ENCODE measurements at regions not wholly inside any gene's neighbourhood (a gene's known extent, or its start where the extent isn't known, plus 50 kb on each side); places are given as distances from the start of the nearest gene placed in this dataset.

DNA sequence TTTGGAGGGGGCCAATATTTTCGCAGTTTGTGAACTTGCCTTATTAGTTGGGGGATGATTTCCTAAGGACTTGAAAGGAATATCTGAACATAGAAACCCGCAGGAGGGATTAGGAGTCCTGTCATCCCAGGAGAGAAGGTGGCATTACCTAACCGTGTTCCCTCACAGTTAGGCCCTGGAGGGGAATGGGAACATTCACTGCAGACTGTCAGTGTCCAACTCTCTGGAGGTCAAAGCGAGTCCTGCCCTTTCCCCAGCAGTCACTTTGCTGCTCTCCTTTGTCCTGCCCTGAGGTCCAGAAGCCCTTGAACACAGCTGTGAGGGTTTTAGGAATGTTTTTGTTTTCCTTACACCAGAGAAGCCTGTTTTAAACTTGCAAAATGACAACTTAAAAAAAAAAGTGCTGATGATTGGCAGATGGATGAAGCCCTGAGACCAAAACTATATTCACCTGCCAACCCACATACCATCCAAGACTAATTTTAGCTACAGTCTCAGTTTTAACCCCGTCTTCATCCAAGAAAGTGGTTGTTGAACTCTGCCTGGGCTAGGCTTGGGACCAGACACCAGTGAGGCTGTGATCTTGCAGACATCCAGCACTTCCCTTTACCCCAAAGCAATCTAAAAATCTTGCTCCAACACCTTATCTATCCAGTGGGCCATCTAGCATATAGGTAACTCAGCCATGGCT is 90.5 kb upstream of the MEX3C start:
- Mint-ChIP-seq H3K36me3 (ENCODE audit: low read depth) (no peaks in the 10 kb centered on the region), H3K4me3 (no peak overlapping the region), H3K27me3 (ENCODE audit: low read depth) (no peaks in the 10 kb centered on the region), H3K9me3 (peaks cover 15% of the 10 kb centered on the region), H3K27ac (no peak overlapping the region), H3K4me1 (ENCODE audit: low read depth) (no peaks in the 10 kb centered on the region)

DNA sequence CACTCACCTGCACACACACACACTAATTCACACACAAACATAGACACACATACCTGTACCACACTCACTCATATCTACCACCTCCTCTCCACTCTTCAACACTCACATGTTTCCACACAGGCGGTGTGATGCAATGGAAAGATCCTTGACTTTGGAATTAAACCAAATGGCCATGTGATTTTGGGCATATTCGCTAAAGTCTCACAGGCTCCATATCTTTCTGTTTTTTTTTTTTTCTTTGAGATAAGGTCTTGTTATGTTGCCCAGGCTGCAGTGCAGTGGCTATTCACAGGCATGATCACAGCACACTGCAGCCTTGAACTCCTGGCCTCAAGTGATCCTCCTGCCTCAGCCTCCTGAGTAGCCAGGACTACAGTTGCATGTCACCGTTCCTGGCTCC is 91.1 kb upstream of the MEX3C start:
- H3K9me3 Mint-ChIP-seq: peaks cover 15% of the 10 kb centered on the region
- H3K27me3 Mint-ChIP-seq (ENCODE audit: low read depth): no peaks in the 10 kb centered on the region
- no peak overlapping the region for H3K27ac Mint-ChIP-seq
- H3K4me1 Mint-ChIP-seq (ENCODE audit: low read depth): no peaks in the 10 kb centered on the region
- H3K36me3 Mint-ChIP-seq (ENCODE audit: low read depth): no peaks in the 10 kb centered on the region
- no peak overlapping the region for H3K4me3 Mint-ChIP-seq

DNA sequence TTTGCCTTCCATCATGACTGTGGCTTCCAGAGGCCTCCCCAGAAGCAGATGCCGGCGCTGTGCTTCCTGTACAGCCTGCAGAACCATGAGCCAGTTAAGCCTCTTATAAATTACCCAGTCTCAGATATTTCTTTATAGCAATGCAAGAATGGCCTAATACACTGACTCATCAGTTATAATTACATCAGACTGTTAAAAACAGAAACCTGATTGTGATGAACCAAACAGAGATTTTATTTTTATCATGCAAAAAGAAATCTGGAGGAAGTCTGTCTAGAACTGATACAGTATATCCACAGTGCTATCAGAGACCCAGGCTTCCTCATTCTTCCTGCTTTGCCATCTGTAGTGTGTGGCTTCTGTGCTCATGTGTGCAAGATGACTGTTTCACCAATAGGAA is 93.4 kb upstream of the MEX3C start:
- Mint-ChIP-seq H3K27me3 (ENCODE audit: low read depth) (no peaks in the 10 kb centered on the region), H3K27ac (no peak overlapping the region), H3K4me3 (no peak overlapping the region), H3K36me3 (ENCODE audit: low read depth) (no peaks in the 10 kb centered on the region), H3K9me3 (peaks cover 15% of the 10 kb centered on the region), H3K4me1 (ENCODE audit: low read depth) (no peaks in the 10 kb centered on the region)

DNA sequence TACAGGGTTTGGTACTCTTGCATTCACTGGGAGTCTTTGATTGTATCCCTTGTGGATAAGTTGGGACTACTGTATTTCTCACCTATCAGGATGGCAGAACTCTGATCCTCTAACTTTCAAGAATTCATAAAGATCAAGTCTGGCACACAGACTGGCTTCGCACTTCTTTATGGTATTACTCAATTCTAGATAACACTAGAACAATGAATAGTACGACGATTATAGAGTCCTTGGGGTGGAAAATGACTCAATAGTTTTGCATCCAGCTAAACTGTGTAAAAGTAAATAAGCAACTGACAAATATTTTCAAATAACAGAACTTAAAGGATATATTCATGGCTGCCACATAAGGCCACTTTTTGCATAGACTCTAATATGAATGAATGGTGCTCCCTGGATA is 103.4 kb upstream of the MEX3C start:
- H3K36me3 Mint-ChIP-seq (ENCODE audit: low read depth): no peaks in the 10 kb centered on the region
- H3K4me1 Mint-ChIP-seq (ENCODE audit: low read depth): no peaks in the 10 kb centered on the region
- H3K27ac Mint-ChIP-seq: no peak overlapping the region
- peaks cover 3% of the 10 kb centered on the region for H3K27me3 Mint-ChIP-seq (ENCODE audit: low read depth)
- H3K4me3 Mint-ChIP-seq: no peak overlapping the region
- peaks cover 1% of the 10 kb centered on the region for H3K9me3 Mint-ChIP-seq

DNA sequence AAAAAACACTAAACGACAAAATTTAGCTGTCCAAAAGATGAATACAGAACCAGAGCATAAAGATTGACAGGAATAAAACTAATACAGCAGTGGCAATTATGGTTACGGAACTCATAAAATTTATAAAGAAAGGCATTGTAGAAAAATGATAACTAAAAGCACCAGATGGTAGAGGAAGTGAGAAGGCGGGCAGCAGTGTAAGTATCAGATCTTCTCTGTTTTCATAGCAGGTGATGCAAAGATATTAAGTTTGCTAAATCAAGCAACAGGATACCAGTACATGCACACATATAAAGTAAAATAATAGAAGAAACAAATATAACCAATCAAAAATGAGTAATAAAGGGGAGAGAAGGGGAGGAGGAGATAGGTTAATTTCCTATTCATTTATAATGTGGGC is 103.9 kb upstream of the MEX3C start:
- H3K4me3 Mint-ChIP-seq: no peak overlapping the region
- H3K27ac Mint-ChIP-seq: no peak overlapping the region
- peaks cover 3% of the 10 kb centered on the region for H3K27me3 Mint-ChIP-seq (ENCODE audit: low read depth)
- H3K4me1 Mint-ChIP-seq (ENCODE audit: low read depth): no peaks in the 10 kb centered on the region
- peaks cover 6% of the 10 kb centered on the region for H3K9me3 Mint-ChIP-seq
- no peaks in the 10 kb centered on the region for H3K36me3 Mint-ChIP-seq (ENCODE audit: low read depth)

DNA sequence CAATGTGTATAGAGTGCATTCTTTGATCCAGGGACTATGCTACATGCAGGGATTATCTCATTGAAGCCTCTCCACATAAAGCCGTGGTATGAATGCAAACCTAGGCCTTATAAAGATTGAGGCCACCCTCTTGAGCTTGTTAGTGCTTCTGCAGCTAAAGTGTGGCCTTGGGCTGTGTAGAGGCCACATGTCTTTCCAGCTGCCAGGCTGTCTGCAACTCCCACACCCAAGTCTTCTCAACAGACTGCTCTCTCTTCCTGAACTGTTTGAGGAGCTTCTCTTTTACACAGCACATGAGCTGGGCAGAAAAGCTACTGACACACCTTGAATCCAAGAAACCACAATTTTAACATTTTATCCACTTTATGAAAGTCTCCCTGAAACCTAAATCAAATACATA is 119.2 kb upstream of the MEX3C start:
- H3K4me3 Mint-ChIP-seq: no peak overlapping the region
- H3K27ac Mint-ChIP-seq: no peak overlapping the region
- H3K4me1 Mint-ChIP-seq (ENCODE audit: low read depth): no peaks in the 10 kb centered on the region
- H3K36me3 Mint-ChIP-seq (ENCODE audit: low read depth): peaks cover 1% of the 10 kb centered on the region
- H3K27me3 Mint-ChIP-seq (ENCODE audit: low read depth): no peaks in the 10 kb centered on the region
- H3K9me3 Mint-ChIP-seq: peaks cover 3% of the 10 kb centered on the region

DNA sequence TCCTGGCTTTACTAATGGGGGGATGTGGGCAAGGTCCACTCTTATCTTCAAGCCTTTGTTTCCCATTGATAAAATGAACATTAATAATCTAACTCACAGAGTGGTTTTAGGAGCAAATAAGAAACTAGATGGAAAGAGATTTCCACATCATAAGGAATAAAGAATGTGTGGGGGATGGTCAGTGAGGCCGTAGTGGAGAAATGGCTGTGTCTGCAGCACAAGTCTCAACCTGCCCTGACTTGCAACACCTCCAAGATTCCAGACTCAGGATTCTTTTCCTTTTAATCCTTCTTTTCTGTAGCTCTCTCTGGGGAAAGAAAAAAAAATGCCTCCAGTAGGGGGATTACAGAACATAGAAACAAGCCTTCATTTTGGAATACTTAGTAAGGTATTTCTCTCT is 124.2 kb upstream of the MEX3C start:
- Mint-ChIP-seq H3K4me3 (no peak overlapping the region), H3K27me3 (ENCODE audit: low read depth) (peaks cover 7% of the 10 kb centered on the region)

DNA sequence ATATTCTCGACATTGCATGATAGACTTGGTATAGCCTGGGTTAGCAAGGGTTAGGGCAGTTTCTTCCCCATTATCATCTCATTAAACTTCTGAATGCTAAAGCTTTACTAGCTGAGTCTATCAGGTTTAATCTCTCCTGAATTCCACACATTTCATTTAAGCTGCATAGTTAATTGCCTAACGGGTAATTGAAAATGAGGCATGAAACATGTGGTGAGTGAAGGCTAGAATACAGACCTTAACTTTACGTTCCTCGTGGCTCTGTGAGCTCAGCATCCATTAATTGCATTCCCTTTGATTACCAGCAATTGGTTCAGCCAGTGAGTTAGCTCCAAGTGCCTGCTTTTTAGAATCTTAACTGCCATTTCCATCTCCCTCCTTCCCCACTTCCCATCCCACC is 126.5 kb upstream of the MEX3C start:
- Mint-ChIP-seq H3K27ac (no peak overlapping the region), H3K27me3 (ENCODE audit: low read depth) (peaks cover 11% of the 10 kb centered on the region), H3K36me3 (ENCODE audit: low read depth) (no peaks in the 10 kb centered on the region), H3K9me3 (no peaks in the 10 kb centered on the region), H3K4me3 (no peak overlapping the region), H3K4me1 (ENCODE audit: low read depth) (no peaks in the 10 kb centered on the region)

More for the DNA sequence above, 124.2 kb upstream of the MEX3C start:
- Mint-ChIP-seq H3K9me3 (no peaks in the 10 kb centered on the region), H3K27ac (no peak overlapping the region), H3K4me1 (ENCODE audit: low read depth) (no peaks in the 10 kb centered on the region), H3K36me3 (ENCODE audit: low read depth) (peaks cover 1% of the 10 kb centered on the region)

DNA sequence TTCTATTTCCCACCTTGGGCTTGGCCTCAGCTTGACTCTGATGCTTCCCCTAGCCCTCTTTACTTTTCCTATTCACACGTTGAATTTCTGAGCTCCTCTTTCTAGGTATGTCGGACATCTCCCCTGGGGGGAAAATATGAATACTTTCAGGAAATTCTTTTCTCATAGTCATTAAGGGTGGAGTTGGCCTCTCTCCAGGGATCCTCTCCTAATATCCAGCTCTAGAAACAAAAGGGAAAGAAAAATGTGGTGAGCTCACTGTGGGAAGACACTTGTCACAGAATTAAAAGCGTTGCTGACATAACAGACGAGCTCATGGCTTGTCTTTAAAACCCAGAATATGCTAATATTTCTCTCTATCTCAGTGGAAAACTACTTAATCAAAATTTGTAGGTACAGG is 132.7 kb upstream of the MEX3C start:
- Mint-ChIP-seq H3K27me3 (ENCODE audit: low read depth) (peaks cover 4% of the 10 kb centered on the region), H3K36me3 (ENCODE audit: low read depth) (no peaks in the 10 kb centered on the region), H3K4me1 (ENCODE audit: low read depth) (no peaks in the 10 kb centered on the region), H3K27ac (no peak overlapping the region), H3K4me3 (no peak overlapping the region), H3K9me3 (no peaks in the 10 kb centered on the region)

DNA sequence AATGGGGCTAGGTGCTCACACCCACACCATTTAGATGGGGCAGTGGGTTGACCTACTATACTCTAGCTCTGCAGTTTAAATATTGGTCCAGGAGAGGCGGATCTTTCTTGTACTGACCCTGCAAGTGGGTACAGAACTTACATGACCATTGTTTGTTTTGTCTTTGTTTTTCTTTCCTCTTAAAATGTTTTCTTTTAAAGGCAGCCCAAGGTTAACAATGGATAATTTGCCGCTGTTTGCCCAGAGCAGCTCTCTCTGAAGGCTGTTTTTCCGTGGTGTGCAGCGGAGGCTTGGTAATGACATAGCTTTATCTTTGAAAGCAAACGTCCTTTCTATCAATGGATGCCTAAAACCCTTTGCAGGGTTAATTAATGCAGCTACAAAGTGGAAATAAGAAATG is 133.3 kb upstream of the MEX3C start:
- H3K27me3 Mint-ChIP-seq (ENCODE audit: low read depth): peaks cover 4% of the 10 kb centered on the region
- no peak overlapping the region for H3K4me3 Mint-ChIP-seq
- H3K36me3 Mint-ChIP-seq (ENCODE audit: low read depth): no peaks in the 10 kb centered on the region
- H3K27ac Mint-ChIP-seq: no peak overlapping the region
- H3K9me3 Mint-ChIP-seq: no peaks in the 10 kb centered on the region
- no peaks in the 10 kb centered on the region for H3K4me1 Mint-ChIP-seq (ENCODE audit: low read depth)

DNA sequence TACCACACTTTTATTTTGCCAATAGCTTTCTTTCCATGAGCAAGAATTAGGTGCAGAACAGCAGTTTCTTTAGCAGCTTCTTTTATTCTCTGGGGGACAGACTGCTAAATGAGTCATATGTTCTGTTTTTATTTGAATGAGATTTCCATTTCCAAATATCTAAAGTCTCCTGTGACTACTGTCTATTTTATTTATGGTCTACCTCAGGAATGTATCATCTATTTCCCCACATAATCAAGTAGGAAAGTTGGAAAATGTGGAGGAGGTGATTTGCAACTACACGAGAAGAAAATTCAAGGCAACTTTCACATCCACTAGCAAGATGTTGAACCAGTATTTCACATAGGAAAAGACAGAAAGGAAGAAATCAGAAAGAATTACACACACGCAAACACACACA is 139.9 kb upstream of the MEX3C start:
- H3K4me3 Mint-ChIP-seq: no peak overlapping the region
- H3K4me1 Mint-ChIP-seq (ENCODE audit: low read depth): no peaks in the 10 kb centered on the region
- H3K9me3 Mint-ChIP-seq: no peaks in the 10 kb centered on the region
- no peaks in the 10 kb centered on the region for H3K36me3 Mint-ChIP-seq (ENCODE audit: low read depth)
- H3K27me3 Mint-ChIP-seq (ENCODE audit: low read depth): peaks cover 16% of the 10 kb centered on the region
- H3K27ac Mint-ChIP-seq: no peak overlapping the region

DNA sequence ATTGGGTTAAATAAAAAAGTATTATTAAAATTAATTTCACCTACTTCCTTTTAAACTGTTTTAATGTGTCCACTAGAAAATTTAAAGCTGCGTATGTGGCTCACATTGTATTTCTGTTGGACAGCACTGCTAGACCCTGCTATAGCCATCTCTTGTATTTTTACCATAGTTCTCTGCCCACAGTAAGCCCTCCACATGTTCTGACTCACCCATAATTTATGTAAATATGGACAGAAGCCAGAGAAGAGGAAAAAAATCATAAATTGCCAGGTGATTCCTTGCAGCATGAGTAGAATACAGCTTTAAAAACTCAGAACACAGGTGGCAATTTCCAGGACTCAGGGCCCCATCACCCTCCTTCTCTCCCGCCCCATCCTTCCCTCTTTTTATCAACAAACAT is 142.4 kb upstream of the MEX3C start:
- H3K9me3 Mint-ChIP-seq: no peaks in the 10 kb centered on the region
- no peaks in the 10 kb centered on the region for H3K36me3 Mint-ChIP-seq (ENCODE audit: low read depth)
- H3K4me3 Mint-ChIP-seq: no peak overlapping the region
- H3K4me1 Mint-ChIP-seq (ENCODE audit: low read depth): no peaks in the 10 kb centered on the region
- H3K27me3 Mint-ChIP-seq (ENCODE audit: low read depth): peaks cover 16% of the 10 kb centered on the region
- H3K27ac Mint-ChIP-seq: no peak overlapping the region

DNA sequence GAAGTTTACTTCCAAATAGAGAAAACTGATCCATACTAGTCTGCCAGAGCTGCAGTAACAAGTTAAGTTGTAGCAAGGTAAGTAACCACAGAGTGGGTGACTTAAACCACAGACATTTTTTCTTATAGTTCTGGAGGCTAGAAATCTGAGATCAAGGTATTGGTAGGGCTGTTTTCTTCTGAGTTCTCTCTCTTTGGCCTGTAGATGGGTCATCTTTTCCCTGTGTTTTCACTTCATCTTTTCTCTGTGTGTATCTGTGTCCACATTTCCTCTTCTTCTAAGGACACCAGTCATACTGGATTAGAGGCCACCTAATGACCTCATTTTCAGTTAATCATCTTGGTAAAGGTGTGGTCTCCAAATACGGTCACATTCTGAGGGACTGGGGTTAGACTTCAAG is 142.9 kb upstream of the MEX3C start:
- Mint-ChIP-seq H3K9me3 (no peaks in the 10 kb centered on the region), H3K27ac (no peak overlapping the region), H3K27me3 (ENCODE audit: low read depth) (peaks cover 16% of the 10 kb centered on the region), H3K36me3 (ENCODE audit: low read depth) (no peaks in the 10 kb centered on the region), H3K4me3 (no peak overlapping the region), H3K4me1 (ENCODE audit: low read depth) (no peaks in the 10 kb centered on the region)

DNA sequence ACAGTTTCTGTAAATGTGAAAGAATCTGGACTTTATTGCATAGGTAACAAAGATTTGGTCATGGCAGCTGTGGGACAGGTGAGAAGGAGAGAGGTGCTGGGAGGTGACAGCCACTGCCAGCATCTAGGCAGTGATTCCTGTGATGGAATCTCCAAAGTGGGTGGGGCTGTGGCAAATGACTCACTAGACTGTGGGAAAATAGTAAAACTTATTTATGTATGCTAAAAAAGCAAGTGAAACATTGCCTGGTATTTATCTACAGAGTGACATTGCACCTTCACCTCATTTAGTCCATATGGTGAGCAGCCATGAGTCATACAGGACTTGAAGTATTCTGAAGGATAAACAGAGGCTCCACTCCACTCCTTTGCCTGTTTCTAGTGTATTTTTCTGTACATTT is 145.3 kb upstream of the MEX3C start:
- peaks cover 14% of the 10 kb centered on the region for H3K27me3 Mint-ChIP-seq (ENCODE audit: low read depth)
- no peak overlapping the region for H3K4me3 Mint-ChIP-seq
- H3K4me1 Mint-ChIP-seq (ENCODE audit: low read depth): no peaks in the 10 kb centered on the region
- H3K9me3 Mint-ChIP-seq: no peaks in the 10 kb centered on the region
- no peaks in the 10 kb centered on the region for H3K36me3 Mint-ChIP-seq (ENCODE audit: low read depth)
- H3K27ac Mint-ChIP-seq: no peak overlapping the region

DNA sequence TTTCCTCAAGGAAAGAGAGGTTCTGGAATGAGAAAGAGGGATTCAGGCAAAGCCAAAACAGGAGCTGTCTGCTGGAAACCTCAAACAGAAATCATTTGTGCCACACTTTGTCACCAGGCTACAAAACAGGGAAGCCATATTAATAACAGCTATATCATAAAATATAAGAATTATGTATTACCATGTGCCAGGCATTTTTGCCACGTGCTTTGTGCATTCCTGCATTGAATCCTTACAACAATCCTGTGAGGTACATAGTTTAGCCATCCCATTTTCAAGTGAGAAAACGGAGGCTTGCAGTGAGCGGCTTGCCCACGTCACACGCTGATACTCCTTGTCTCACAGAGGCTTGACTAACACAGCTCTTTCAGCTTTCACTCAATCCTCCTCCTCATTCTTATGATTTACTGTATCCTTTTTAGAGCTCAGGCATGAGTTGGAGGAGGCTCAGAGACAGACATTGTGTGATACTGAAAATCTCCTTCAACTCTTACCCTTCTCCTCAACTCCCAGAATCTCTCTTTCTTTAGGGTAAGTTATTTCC is 148.4 kb upstream of the MEX3C start:
- no peaks in the 10 kb centered on the region for H3K4me1 Mint-ChIP-seq (ENCODE audit: low read depth)

DNA sequence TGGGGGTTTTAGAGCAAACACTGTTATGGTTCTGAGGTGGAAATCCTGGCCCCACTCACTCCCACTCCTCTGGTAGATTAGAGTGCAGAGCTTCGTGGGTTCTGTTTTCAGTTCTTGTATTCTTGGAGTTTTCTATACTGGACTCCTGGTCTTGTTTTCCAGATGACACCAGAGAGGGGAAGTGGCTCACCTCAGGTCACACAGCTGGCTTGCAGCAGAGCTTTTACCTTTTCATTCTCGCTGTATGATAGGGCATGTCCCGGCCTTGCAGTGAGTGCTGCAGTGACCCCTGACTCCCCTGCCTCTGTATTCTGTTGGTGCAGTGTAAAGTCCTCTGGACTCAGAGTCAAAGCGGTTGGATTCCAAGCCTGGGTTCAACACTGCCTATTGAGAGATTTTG is 148.9 kb upstream of the MEX3C start:
- Mint-ChIP-seq H3K4me1 (ENCODE audit: low read depth) (no peaks in the 10 kb centered on the region), H3K36me3 (ENCODE audit: low read depth) (no peaks in the 10 kb centered on the region), H3K4me3 (no peak overlapping the region), H3K9me3 (no peaks in the 10 kb centered on the region), H3K27me3 (ENCODE audit: low read depth) (peaks cover 7% of the 10 kb centered on the region), H3K27ac (no peak overlapping the region)

More for the DNA sequence above, 148.4 kb upstream of the MEX3C start:
- Mint-ChIP-seq H3K36me3 (ENCODE audit: low read depth) (no peaks in the 10 kb centered on the region), H3K4me3 (no peak overlapping the region), H3K27ac (no peak overlapping the region), H3K27me3 (ENCODE audit: low read depth) (peaks cover 5% of the 10 kb centered on the region), H3K9me3 (no peaks in the 10 kb centered on the region)
